Kidney (tissue), 13 donors: ENCODE measurements at regions not wholly inside any gene's neighbourhood (a gene's known extent, or its start where the extent isn't known, plus 50 kb on each side); places are given as distances from the start of the nearest gene placed in this dataset.

Experiments used
- DNase-seq, 5 donors: peaks; one replicate each; pipeline ENCODE4 v3.0.0-alpha.2; 2013 to 2020
- FAIRE-seq: peaks from 2 replicates; lab custom pipeline; 2012; peaks lifted over from hg19 to GRCh38; lab: Jason Lieb, UNC
- H3K27ac ChIP-seq, 2 donors: one replicate each; pipeline ENCODE4 v1.7.0; 2013; ENCODE audit warnings: low read depth in 2 of 2, low read length in 2 of 2, inconsistent platforms in 1 of 2
- H3K27me3 ChIP-seq: one replicate; pipeline ENCODE4 v1.7.1; 2013; ENCODE audit warnings: low read length, inconsistent platforms; ENCODE audit not compliant: control insufficient read depth, insufficient read depth
- H3K36me3 ChIP-seq, 3 donors: one replicate each; pipeline versions ENCODE4 v1.7.0 to v1.7.1; 2013; ENCODE audit warnings: low read length in 3 of 3, control low read depth in 1 of 3, inconsistent platforms in 1 of 3; ENCODE audit not compliant: insufficient read depth in 3 of 3, control insufficient read depth in 2 of 3
- H3K4me1 ChIP-seq, 3 donors: one replicate each; pipeline versions ENCODE4 v1.7.0 to v1.7.1; 2013; ENCODE audit warnings: low read length in 3 of 3, inconsistent platforms in 1 of 3, low read depth in 1 of 3; ENCODE audit not compliant: control insufficient read depth in 2 of 3, insufficient read depth in 2 of 3
- H3K4me3 ChIP-seq, 3 donors: one replicate each; pipeline versions ENCODE4 v1.7.0 to v1.8.1; 2013; ENCODE audit warnings: low read length in 3 of 3, control low read depth in 1 of 3, inconsistent platforms in 1 of 3
- H3K9ac ChIP-seq, 3 donors: one replicate each; pipeline versions ENCODE4 v1.7.0 to v1.7.1; 2013; ENCODE audit warnings: low read length in 3 of 3, control low read depth in 1 of 3, inconsistent platforms in 1 of 3
- H3K9me3 ChIP-seq, 3 donors: one replicate each; pipeline versions ENCODE4 v1.7.0 to v1.7.1; 2013; ENCODE audit warnings: low read length in 3 of 3, control low read depth in 1 of 3, inconsistent platforms in 1 of 3; ENCODE audit not compliant: control insufficient read depth in 2 of 3, insufficient read depth in 1 of 3
- CTCF ChIP-seq: IDR thresholded peaks from 3 replicates; pipeline ENCODE4 v1.5.1; 2012; ENCODE audit warnings: mild to moderate bottlenecking, moderate library complexity, borderline replicate concordance; ENCODE audit not compliant: insufficient read depth; ENCODE audit errors: extremely low read depth
- intact Hi-C: fragments of 100-400 bp; cut with DNase I; formaldehyde crosslinking; loops from one replicate; pipeline ENCODE4 v1.11.1; 2022
- donor health status: control.
- donor health status: control.
- donor health status: control.
- donor health status: control.
- donor health status: control.
- donor health status: DM: yes; HTN: yes; CAD: no.
- donor health status: Normal renal cell carcinoma (clear cell type).

GRCh38 chr3:73326396-73326795 is 264.9 kb downstream of the EBLN2 start:
- peaks cover 0 to 5% (median 1%) of the 10 kb centered on the region in 3 donors for H3K9me3 ChIP-seq
- no peak for TF ChIP-seq CTCF

DNA sequence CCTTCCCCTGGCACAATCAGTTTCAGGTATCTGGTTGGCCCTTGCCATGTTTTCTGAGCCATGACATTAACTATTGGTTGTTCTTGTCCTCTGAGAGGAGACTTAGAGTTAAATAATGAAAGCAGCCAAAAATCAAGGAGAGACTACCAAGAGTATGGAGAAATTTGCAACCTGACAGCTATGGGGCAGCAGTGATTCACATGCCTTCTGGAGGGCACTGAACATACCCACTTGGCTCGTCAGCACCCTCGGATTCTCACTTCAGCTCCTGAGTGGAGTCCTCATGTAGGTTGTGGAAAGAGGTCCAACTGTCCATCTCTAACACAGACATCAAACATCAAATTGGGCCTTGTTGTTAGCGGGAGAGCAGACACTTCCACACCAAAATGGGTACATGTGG is 265.6 kb downstream of the EBLN2 start:
- no peak for DNase-seq
- no peaks in the 10 kb centered on the region for H3K36me3 ChIP-seq
- intact Hi-C loops = no loop called here
- H3K4me3 ChIP-seq = no peak overlapping the region
- no peak for TF ChIP-seq CTCF
- FAIRE-seq = no peak
- peaks cover 0 to 4% (median 0%) of the 10 kb centered on the region in 3 donors for H3K4me1 ChIP-seq
- peaks cover 0 to 5% (median 0%) of the 10 kb centered on the region in 3 donors for H3K9me3 ChIP-seq
- no peak overlapping the region for H3K27ac ChIP-seq
- H3K27me3 ChIP-seq = no peaks in the 10 kb centered on the region
- no peak overlapping the region for H3K9ac ChIP-seq

More at GRCh38 chr3:73326396-73326795, 264.9 kb downstream of the EBLN2 start:
- intact Hi-C loops = no loop called here
- no peak for DNase-seq
- Histone ChIP-seq H3K27me3 (no peaks in the 10 kb centered on the region), H3K4me1 (peaks cover 0 to 4% (median 0%) of the 10 kb centered on the region in 3 donors), H3K4me3 (no peak overlapping the region), H3K36me3 (no peaks in the 10 kb centered on the region), H3K27ac (no peak overlapping the region), H3K9ac (no peak overlapping the region)
- FAIRE-seq = no peak
